ENCODE measurements at regions not wholly inside any gene's neighbourhood (a gene's known extent, or its start where the extent isn't known, plus 50 kb on each side); places are given as distances from the start of the nearest gene placed in this dataset.

GRCh38 chr1:82486969-82487368 lies 686.2 kb downstream of the ADGRL2 start:
- peaks cover 37% of the 10 kb centered on the region for H3K4me1 Mint-ChIP-seq (ENCODE audit: unreplicated experiment)

GRCh38 chr1:82486468-82486867 lies 685.7 kb downstream of the ADGRL2 start:
- Mint-ChIP-seq H3K9me3 (ENCODE audit: unreplicated experiment) (no peaks in the 10 kb centered on the region), H3K4me1 (ENCODE audit: unreplicated experiment) (peaks cover 32% of the 10 kb centered on the region), H3K4me3 (ENCODE audit: unreplicated experiment) (no peak overlapping the region), H3K36me3 (ENCODE audit: unreplicated experiment) (no peaks in the 10 kb centered on the region), H3K27me3 (ENCODE audit: unreplicated experiment) (no peaks in the 10 kb centered on the region), H3K27ac (ENCODE audit: unreplicated experiment) (no peak overlapping the region)
- DNase-seq (ENCODE audit: extremely low spot score, unreplicated experiment) = no peak
- TF ChIP-seq CTCF (IDR thresholded peaks at IDR 0.05) = no peak

More at GRCh38 chr1:82486969-82487368, 686.2 kb downstream of the ADGRL2 start:
- no peak for TF ChIP-seq CTCF (IDR thresholded peaks at IDR 0.05)
- Mint-ChIP-seq H3K4me3 (ENCODE audit: unreplicated experiment) (no peak overlapping the region), H3K27me3 (ENCODE audit: unreplicated experiment) (no peaks in the 10 kb centered on the region), H3K9me3 (ENCODE audit: unreplicated experiment) (no peaks in the 10 kb centered on the region), H3K27ac (ENCODE audit: unreplicated experiment) (no peak overlapping the region), H3K36me3 (ENCODE audit: unreplicated experiment) (no peaks in the 10 kb centered on the region)
- no peak for DNase-seq (ENCODE audit: extremely low spot score, unreplicated experiment)

GRCh38 chr1:82485591-82486369 lies 685.0 kb downstream of the ADGRL2 start:
- Mint-ChIP-seq H3K4me3 (ENCODE audit: unreplicated experiment) (no peak overlapping the region), H3K36me3 (ENCODE audit: unreplicated experiment) (no peaks in the 10 kb centered on the region), H3K4me1 (ENCODE audit: unreplicated experiment) (peaks cover 25% of the 10 kb centered on the region), H3K9me3 (ENCODE audit: unreplicated experiment) (no peaks in the 10 kb centered on the region), H3K27ac (ENCODE audit: unreplicated experiment) (no peak overlapping the region), H3K27me3 (ENCODE audit: unreplicated experiment) (no peaks in the 10 kb centered on the region)
- DNase-seq (ENCODE audit: extremely low spot score, unreplicated experiment) = no peak
- no peak for TF ChIP-seq CTCF (IDR thresholded peaks at IDR 0.05)

GRCh38 chr1:82483146-82483545 lies 682.4 kb downstream of the ADGRL2 start:
- H3K4me1 Mint-ChIP-seq (ENCODE audit: unreplicated experiment) = peaks cover 22% of the 10 kb centered on the region
- no peak for TF ChIP-seq CTCF (IDR thresholded peaks at IDR 0.05)
- H3K4me3 Mint-ChIP-seq (ENCODE audit: unreplicated experiment) = no peak overlapping the region
- H3K36me3 Mint-ChIP-seq (ENCODE audit: unreplicated experiment) = no peaks in the 10 kb centered on the region
- H3K27ac Mint-ChIP-seq (ENCODE audit: unreplicated experiment) = no peak overlapping the region
- DNase-seq (ENCODE audit: extremely low spot score, unreplicated experiment) = no peak
- no peaks in the 10 kb centered on the region for H3K9me3 Mint-ChIP-seq (ENCODE audit: unreplicated experiment)
- no peaks in the 10 kb centered on the region for H3K27me3 Mint-ChIP-seq (ENCODE audit: unreplicated experiment)

GRCh38 chr1:82478916-82479315 lies 678.2 kb downstream of the ADGRL2 start:
- Mint-ChIP-seq H3K9me3 (ENCODE audit: unreplicated experiment) (peaks cover 7% of the 10 kb centered on the region), H3K27ac (ENCODE audit: unreplicated experiment) (no peak overlapping the region), H3K36me3 (ENCODE audit: unreplicated experiment) (peaks cover 2% of the 10 kb centered on the region), H3K4me1 (ENCODE audit: unreplicated experiment) (no peaks in the 10 kb centered on the region), H3K27me3 (ENCODE audit: unreplicated experiment) (no peaks in the 10 kb centered on the region), H3K4me3 (ENCODE audit: unreplicated experiment) (no peak overlapping the region)
- DNase-seq (ENCODE audit: extremely low spot score, unreplicated experiment) = no peak
- no peak for TF ChIP-seq CTCF (IDR thresholded peaks at IDR 0.05)

Measured in osteocyte (in vitro differentiated cells).